KG1 (cell line): ENCODE measurements at regions not wholly inside any gene's neighbourhood (a gene's known extent, or its start where the extent isn't known, plus 50 kb on each side); places are given as distances from the start of the nearest gene placed in this dataset.
"Not testable (repeated sequence)": the region's sequence is repeated elsewhere in the genome, so short reads cannot be mapped to it uniquely, and the experiment has no call there.

ENCODE experiments used
- DNase-seq: peaks from one replicate; lab custom pipeline; 2025; lab: John Stamatoyannopoulos, UW

DNA sequence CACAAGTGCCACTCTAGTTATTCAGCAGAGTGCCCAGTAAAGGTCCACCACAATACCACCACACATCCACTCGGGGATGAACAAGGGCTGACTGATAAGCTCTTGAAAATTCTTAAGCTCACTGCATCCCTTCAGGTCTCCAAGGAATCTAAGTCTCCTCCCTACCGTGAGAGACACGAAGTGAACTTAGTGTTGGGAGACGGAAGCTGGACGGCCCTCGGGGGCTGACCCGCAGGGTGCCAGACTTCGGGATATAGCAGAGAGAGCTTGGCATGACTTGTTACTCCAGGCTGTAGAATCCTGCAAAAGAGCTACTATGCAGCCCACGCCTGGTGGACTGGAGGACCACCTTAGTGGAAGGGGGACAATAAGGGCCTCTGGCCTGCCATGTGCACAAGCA is 75.1 kb downstream of the LYZL1 start:
- not testable (repeated sequence) for DNase-seq

DNA sequence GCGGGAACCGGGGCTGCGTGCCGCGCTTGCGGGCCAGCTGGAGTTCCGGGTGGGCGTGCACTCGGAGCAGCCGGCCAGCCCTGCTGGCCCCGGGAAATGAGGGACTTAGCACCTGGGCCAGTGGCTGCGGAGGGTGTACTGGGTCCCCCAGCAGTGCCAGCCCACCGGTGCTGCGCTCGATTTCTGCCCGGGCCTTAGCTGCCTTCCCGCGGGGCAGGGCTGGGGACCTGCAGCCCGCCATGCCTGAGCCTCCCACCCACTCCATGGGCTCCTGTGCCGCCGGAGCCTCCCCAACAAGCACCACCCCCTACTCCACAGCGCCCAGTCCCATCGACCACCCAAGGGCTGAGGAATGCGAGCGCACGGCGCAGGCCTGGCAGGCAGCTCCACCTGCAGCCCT is 77.3 kb downstream of the LYZL1 start:
- not testable (repeated sequence) for DNase-seq

DNA sequence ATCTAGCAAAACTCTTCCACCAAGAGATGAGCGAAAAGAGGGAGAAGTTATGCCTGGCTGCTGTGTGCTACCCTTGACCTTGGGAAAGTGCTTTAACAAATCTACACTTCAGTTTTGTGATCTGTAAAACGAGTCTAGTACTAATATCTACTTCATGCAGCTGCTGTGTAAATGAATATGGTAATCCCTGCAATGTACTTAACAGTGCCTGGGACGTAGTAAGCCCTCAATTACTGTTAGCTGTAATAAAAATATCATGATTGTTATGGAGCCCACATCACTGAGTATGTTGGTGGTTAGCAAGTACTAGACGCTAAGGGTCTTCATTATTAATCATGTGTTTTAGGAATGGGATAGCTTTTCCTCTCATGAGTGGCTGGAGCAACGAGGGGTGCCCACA is 80.5 kb downstream of the LYZL1 start:
- no peak for DNase-seq

DNA sequence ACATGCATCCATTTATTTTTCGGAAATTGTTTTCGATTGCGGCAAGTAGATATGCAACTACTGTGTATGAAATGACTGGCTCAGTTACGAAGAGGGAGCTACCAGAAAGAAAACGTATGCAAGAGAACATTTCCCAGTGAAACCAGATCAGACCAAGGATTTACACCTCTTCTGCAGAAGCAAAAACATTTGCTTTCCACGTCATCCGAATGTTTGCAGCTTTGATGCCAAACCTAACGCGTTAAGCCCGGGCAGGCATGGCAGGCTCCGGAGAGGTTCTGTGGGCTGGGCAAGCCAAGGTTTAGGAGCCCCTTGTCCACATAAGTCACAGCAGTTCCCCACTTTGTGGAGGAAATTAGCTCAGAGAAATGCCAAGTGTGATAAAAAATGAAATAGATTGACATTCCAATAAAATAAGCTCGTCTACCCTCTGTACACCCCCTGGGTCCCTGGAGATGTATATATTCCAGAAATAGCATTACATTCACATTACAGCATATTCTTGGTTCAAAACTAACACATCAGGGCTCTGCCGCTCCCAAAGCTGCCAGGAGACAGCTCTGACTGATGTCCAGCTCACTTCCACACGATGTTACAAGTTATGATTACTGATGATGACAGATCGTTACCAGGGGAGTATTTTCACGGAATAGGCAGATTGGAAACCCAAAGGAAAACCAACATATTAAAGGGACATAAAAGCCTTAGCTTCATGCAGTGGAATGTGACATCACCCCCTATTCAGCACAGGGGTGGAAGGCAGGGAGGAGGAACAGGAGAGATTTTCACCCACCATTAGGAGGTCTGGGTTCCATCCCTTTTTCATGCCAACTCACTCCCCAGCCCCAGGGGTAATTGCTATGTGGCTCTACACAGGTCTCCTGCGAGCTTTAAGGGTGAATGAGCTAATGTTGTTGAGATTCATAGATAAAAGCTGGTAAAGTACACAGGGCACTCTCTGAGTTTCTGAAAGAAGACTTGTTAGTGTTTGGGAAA is 81.5 kb downstream of the LYZL1 start:
- DNase-seq, result no peak

DNA sequence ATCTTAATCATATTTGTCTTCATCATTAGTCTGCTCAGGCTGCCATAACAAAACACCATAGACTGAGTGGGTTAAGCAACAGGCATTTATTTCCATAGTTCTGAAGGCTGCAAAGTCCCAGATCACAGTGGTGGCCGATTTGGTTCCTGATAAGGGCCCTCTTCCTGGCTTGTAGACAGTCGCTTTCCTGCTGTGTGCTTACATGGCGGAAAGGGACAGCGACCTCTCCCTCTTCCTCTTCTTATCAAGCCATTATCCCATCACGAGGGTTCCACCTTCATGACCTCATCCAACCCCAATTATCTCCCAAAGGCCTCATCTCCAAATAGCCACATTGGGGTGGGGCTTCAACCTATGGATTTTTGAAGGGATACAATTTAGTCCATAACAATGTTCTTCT is 84.0 kb downstream of the LYZL1 start:
- no peak for DNase-seq

DNA sequence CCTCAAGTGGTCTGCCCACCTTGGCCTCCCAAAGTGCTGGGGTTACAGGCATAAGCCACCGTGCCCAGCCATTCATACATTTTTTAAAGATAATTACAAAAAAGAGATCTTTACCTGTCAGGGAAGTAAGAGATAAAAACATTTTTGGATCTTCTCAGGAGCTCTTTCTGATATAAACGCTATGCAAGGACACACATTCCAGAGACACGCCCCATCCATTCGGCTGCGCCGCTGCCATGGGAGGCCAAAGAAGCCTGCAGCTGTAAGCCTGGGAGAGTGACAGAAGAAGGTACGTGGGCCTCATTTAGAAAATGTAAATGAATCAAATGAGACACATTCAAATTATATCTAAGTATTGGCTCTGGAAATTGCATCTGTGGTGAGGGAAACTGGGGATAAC is 85.3 kb downstream of the LYZL1 start:
- DNase-seq, result no peak

DNA sequence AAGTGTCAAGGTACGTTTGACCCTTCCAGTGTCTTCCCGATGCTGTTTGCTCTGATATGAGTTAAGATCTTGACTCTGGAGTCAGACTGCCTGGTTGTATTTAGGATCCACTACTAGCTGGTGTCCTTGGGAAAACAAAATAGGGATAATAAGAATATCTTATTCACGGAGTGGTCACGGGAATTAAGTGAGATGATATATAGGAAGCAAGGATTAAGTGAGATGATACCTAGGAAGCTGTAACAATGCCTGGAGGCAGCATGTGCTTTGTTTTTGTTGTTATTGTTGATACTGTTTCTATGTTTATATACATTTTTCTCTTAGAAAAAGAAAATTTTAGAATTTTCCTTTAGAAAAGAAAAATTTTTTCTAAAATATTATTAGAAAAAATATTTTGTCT is 87.0 kb downstream of the LYZL1 start:
- no peak for DNase-seq

DNA sequence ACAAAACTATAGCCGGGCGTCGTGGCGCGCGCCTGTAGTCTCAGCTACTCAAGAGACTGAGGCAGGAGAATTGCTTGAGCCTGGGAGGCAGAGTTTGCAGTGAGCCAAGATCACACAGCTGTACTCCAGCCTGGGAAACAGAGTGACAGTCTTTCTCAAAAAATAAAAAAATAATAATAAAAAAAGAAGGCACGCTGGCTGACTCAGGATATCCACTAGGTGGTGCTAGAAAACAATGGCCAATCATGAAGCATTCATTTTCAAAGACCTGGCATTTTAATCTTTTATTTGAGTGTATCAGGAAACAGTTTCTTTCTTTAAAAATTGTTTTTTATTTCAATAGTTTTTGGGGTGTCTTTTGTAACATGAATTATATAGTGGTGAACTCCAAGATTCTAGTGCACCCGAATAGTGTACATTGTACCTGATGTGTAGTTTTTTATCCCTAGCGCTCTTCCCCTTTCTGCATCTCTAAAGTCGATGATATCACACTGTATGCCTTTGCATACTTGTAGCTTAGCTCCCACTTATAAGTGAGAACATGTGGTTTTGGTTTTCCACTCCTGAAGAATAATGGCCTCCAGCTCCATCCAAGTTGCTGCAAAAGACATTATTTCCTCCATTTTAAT is 88.6 kb downstream of the LYZL1 start:
- DNase-seq, result peak; percentile 12

DNA sequence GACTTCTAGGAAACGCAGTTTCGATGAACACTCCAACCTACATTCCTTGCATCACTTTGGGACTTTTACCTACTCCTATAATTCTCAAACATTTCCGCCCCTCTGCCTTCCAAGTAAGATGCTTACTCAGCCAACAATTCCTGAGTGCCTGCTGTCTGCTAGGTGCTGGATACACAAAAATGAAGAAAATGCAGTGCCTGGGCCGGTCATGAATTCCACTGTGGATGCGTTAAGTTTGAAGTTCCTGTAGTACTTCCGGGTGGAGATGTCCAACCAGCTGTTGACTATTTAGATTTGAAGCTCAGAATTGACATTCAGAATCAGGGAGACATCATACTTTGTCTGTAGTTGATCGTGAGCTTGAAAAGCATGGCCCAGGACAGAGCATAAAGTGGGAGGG is 89.2 kb downstream of the LYZL1 start:
- no peak for DNase-seq

DNA sequence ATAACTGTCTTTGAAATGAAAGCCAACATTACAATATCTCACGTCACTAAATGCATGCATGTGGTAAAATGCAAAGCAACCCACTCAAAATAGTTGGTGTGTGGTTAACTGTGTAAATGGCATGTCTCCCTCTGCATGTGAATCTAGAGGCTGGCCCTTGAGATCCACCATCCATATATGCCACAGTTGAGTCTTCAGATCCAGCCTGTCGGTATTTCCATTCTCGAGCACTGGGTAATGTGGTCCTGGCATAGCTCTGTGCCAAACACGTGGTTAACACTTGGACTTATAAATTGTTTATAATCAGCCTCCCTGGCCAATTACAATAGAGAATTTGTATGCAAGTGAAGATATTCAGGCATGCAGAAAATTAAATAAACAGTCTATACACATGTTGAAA is 90.3 kb downstream of the LYZL1 start:
- DNase-seq, result no peak

DNA sequence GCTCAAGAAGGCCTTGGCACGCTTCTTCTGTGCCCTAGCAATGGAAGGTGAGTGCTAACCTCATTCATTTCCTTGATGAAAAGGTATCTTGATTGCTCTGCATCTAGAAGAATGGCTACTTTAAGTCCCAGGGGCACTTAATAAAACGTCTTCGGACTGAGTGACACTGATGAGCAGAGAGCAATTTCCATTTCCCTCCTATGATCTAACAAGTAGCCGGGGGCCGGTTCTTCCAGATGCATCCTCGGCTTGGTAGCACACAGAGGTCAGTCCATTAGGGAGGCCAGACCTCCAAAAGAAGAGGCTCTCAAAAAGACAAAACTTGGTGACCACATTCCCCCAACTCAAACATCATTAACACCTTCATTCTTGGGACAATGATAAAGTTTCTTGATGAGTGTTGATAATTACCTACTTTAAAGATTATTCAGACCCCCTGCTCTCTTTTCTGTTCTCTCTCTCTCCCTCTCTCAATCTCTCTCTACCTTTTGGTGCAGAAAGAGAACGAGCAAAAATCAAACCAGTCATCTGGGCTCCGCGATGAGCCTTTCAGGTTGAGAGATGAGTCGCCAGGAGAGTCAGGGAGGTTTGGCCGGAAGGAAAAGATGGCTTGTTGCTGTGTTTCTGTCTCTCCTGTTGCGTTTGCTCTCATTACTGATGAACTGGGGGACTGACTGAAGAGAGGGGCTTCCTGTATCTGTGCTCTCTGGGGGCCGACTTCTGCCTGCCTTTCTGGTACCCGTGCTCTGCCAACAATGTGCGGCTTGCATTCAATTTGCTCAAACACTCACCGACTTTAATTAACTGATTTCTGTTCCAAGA is 91.1 kb downstream of the LYZL1 start:
- DNase-seq, result not testable (repeated sequence)

DNA sequence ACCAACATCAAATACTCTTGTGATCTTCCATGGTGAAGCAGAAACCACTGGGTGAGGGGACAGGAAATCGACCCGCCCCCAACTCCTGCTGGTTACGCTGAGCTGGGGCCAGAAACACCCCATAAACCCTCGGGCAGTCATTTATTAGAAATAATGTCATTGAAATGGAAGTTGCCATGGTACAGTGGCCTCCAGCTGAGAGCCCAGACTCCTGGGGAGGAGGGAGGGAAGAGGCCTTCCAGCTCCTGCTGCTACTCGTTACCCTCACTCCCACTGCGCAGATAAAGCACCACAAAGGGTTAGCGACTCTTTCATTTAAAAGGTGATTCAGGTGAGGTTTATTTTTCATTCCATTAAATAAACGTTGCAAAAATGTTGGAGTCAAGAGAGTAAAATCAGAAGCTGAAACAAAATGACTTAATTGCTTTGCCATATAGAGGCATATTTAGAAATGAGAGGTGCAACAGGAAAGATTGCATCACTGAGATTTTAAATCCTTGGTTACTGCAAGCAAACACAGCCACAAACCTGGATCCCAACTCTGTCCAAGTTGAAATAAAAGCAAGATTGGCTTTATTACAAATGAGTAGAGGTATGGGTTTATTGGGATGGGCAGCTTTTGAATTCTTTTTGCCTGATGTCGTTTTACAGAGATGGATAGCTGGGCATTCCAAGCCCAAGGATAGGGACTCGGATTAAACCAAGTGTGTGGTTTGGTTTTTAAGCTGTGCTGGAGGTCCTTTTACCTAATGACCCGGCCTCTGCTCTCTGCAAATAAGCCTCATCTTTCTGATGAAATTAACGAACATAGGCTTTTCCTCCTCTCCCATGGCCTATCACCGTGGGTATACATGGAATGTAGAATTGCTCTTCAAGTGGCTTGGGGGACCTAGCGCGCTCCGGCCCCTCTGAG is 92.0 kb downstream of the LYZL1 start:
- DNase-seq, result not testable (repeated sequence)

DNA sequence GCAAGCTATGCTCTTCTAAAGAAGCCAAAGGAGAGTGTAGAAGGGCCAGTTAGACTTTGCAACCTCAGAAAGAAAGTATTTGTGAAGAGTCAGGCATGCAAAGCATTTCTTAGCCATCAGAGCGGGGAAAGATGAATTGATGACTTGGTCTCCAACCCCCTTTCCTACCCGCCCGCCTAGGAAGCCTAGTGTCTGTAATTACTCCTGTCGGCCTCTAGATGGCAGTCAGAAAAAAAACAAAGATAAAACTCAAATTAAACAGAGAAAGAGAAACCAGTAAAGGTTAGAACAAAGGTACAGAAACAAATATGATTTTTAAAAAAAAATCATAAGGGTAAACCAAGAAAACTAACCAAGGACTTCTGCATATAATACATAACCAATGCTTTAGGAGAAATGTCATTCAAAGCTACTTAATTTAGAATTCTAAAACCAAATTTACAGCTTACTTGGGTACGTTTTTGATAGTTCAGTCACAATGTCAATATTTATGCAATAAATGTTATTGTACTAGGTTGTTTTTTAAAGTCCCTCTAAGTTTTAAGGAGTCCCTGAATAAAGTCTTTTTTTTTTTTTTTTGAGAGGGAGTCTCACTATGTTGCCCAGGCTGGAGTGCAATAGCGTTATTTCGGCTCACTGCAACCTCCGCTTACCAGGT is 97.6 kb downstream of the LYZL1 start:
- DNase-seq, result no peak

DNA sequence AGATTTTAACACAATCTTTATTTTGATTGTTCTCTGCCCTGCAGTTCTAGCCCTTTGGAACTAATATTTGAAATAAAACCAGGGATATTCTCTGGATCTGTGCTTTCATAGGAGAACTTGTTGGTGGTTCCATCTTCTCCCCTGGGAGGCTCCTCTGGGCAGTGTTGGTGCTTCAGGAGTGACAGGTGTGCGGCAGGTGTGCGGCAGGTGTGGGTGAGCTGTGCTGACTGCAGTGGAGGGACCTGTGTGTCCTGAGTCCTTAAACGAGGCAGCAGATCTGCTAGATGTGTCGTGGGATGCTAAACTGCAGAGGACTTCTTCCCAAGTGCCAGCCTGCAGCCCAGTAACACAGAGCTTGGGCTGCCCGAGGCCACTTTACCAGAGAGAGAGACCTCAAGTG is 98.4 kb downstream of the LYZL1 start:
- DNase-seq, result no peak

DNA sequence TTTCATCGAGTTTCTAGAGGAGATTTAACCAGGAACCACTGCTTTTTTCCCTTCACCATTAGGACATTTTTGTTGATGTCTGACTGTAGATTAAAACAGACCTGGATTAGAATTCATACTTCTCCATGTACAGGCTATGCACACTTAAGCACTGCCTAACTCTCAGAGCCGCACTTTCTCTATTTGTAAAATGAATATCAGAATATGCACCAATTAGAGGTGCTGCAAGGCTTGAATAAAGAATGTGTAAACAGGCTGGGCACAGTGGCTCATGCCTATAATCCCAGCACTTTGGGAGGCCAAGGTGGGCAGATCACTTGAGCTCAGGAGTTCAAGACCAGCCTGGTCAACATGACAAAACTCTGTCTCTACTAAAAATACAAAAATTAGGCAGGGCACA is 99.2 kb downstream of the LYZL1 start:
- DNase-seq, result not testable (repeated sequence)

DNA sequence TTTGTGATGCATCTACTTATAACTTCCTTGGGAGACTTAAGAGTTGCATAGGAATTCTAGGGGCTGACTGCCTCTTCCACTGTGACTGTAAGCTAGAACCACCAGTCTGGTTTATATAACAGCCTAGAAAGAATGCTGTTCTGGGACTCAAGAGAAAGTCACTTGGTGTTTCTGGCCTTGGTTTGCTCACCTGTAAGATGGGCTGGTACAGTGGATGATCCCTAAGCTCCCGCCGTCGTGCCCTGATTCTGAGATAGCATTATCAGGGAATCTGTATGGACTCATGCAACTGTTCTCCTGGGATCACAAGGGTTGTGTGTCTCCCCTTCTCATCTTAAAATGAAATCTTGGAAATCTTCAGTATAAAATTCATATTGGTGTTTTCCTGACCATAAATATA is 100.6 kb downstream of the LYZL1 start:
- no peak for DNase-seq

DNA sequence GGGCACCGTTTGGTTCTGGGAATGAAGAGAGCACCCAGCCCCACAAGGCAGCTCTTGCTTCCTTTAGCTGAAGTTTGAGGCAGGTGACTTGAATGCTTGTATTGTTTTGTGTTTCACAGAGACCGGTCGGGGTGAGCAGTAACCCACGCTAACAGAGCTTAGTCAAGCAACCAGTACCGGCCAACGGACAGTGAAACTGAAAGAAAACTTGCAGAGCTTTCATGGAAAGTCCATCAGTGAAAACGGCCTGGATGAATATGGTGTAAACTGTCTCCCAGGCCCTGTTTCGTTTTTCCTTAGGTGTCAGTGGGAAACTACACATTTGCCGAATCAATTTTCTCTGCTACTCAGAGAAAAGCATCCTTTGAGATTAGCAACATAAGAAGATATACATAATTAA is 101.1 kb downstream of the LYZL1 start:
- DNase-seq, result no peak

DNA sequence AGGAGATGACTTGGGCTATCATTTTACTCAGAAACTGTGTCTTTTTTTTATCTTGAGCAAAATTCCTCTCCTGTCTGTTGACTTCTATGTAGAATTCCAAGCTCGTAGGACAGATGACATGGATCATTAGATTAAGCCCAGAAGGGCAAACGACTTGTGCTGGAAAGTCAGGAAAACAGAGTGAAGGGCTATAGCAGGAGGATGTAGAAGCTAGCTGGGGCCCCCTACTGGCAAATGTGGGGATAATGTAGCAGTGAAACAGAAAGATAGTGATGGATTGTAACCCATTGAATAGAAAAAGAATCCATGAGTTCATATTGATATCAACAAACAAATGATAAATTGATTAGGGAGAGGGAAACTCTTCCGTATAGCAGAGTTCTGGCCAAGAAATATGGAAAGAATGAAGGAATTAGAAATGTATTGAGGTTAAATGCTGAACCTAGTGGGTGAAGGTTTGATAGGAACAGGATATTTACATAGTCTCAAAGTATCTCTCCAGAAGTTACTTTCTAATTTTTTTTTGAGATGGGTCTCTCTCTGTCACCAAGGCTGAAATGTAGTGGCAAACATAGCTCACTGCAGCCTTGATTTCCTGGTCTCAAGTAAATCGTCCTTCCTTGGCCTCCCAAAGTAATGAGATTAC is 103.6 kb downstream of the LYZL1 start:
- peak; percentile 28 for DNase-seq

DNA sequence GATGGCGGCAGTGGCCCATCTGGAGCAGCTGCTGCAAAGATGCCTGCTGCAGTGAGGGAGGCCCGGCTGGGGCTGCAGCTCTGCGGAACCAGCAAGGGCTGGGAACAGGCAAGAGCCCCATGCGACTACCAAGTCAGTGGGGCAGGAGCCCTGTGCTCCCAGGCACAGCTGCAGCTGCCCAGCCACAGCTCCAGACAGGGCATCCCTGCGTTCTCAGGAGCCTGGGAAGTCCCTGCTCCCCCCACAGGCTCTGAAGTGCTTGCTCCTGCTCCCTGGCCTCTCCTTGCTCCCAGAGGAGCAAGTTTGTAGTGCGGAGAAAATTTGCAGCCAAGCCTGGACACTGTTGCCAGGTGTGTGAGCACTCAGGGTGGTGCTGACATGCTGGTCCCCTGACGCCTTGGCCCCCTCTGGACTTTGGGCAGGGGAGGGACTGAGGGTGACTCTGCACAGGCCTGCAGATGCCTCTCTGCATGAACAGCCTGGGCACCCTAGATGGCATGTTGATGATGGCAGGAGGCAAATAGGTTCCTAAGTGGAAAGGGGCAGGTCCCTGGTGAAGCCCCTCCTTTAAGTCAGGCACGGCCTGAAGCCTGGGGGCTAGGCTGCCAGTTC is 105.6 kb downstream of the LYZL1 start:
- no peak for DNase-seq

DNA sequence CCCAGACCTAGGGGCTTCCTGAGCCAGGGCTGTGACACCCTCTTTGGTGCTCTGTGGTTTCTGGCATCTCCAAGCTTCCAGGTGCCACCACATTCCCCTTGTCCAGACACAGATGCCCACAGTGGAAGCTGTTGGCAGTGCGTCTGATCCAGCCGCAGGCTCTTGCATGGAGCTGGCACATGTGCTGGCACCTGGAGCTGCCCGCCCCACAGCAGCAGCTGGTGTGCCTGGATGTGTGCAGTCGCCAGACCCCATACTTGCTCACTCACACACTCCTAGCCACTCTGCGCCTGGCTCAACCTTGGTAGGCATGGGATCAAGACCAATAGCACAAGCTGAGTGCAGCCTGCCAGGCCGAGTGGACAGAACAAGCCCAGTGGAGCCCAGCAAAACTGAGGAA is 106.5 kb downstream of the LYZL1 start:
- DNase-seq, result no peak
